ENCODE measurements at regions not wholly inside any gene's neighbourhood (a gene's known extent, or its start where the extent isn't known, plus 50 kb on each side); places are given as distances from the start of the nearest gene placed in this dataset.
A peak's percentile ranks its signal among the peaks of the same experiment; 100 is the strongest.

- no peak for DNase-seq
Observed at GRCh38 chr10:91335147-91335546, 75.0 kb upstream of the HECTD2 start.

DNA sequence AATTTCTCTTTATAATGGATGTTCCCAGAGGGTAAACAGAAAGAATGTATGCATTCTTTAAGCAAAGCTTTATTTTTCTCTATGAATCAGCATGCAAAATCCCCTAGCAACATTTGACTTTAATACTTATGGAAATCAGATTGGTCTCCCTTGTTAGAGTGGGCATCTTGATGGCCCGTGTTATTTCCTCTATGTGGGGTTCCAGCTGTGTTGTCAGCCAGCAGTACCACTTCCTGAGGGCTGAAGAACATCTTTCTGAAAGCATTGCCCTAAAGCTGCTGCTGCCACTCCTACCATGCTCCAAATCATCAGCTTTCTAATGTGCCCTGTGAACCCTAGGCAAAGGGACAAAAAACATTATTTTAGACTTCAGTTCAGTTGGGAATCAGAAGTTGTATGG, 70.4 kb upstream of the HECTD2 start:
- peak in 1 of 3 experiments; percentile 24 for DNase-seq

GRCh38 chr10:91340613-91341362, 69.4 kb upstream of the HECTD2 start:
- peak in 2 of 3 experiments; percentile 67 to 84 for DNase-seq

- DNase-seq: no peak
Observed at GRCh38 chr10:91341686-91342085, 68.5 kb upstream of the HECTD2 start.

DNA sequence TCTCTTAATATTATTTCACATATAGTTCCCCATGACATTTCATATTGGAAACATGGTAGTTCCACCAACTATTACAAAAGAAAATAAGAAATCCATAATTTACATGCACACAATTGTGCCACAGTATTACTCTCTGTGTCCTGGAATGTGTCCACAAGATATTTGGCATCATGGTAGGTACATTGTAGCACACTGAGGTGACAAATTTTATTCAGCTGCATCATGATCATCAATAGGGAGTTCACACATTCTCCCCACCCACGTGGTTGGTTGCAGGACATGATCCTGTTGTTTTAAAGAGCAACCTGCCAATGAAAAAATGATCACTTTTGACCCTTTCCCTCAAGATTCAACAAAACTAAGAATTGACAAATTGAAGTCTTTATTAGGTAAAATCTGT, 67.1 kb upstream of the HECTD2 start:
- no peak for DNase-seq

GRCh38 chr10:91344117-91344856, 65.9 kb upstream of the HECTD2 start:
- no peak for DNase-seq

- no peak for DNase-seq
Observed at GRCh38 chr10:91345716-91346115, 64.4 kb upstream of the HECTD2 start.

DNA sequence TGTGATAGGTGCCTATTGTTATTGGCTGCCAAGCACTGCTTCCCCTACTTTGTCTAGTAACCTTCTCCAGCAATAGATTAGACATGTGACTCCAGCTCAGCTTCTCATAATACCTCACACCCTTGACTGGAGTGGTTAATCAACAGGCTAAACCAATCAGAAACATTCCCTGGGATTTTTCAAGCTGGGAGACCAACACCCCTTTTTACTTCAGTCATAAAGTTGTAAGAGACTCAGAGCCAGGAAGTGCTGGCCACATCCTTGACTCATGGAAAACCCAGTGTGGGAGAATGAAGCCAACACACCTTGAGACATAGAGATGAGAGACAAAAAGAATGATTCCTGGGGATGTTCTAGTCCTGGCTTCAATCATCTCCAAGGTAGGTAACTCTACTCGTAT, 62.6 kb upstream of the HECTD2 start:
- no peak for DNase-seq

DNA sequence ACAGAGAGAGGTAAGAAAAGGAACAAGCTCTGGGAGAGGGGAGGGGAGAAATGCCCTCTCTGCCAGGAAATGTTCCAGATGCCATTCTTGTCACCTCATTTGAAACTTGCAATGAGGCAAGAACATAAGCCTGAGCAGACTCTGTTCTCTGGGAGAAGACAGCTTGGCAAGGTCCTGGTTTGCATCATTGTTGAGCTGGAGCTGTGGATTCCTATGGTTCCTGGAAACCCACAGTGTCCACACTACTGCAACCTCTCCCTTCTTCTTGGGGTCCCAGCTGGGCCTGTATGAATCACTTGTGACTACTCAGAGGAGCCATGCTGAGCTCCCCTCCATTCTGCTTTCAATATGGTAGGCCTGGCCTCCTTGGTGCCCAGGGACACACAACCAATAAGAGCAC, 60.8 kb upstream of the HECTD2 start:
- DNase-seq: no peak

DNA sequence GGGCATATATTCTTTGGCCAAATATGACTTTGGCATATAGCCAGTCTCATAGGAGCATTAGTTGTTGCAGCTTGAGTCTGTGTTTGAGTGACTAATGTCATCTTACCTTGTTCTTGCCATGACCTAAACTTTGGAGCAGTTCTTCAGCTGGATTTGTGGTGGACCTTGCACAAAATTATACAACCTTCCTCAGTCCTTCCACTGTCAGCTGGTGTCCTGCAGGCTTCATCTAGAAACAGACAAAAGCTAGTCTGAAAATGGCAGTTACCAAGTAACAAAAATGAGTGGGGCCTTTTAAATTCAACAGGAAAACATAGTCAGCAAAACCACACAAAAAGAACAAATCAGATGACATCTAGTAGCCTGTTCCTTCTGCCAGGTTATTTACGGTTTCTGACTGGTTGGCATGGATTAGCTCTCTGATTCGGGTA, 59.5 kb upstream of the HECTD2 start:
- DNase-seq: peak in 1 of 3 experiments; percentile 8

DNA sequence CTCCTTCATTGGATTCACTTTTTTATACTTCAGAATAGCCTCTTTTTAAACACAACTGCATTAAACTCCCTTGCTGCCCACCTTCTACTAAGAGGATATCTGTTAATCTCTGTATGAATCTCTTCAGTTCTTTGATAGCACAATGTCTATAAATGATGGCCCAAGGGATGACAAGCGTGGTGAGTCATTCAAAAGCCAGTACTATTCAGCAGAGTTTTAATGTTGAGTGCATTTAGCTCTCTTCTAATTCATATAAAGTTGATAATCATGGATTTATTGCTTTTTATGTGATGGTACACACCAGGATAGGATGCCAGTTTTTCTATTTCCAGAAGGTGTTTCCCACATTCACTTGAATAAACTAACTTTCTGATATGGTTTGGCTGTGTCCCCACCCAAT, 57.4 kb upstream of the HECTD2 start:
- no peak for DNase-seq

DNA sequence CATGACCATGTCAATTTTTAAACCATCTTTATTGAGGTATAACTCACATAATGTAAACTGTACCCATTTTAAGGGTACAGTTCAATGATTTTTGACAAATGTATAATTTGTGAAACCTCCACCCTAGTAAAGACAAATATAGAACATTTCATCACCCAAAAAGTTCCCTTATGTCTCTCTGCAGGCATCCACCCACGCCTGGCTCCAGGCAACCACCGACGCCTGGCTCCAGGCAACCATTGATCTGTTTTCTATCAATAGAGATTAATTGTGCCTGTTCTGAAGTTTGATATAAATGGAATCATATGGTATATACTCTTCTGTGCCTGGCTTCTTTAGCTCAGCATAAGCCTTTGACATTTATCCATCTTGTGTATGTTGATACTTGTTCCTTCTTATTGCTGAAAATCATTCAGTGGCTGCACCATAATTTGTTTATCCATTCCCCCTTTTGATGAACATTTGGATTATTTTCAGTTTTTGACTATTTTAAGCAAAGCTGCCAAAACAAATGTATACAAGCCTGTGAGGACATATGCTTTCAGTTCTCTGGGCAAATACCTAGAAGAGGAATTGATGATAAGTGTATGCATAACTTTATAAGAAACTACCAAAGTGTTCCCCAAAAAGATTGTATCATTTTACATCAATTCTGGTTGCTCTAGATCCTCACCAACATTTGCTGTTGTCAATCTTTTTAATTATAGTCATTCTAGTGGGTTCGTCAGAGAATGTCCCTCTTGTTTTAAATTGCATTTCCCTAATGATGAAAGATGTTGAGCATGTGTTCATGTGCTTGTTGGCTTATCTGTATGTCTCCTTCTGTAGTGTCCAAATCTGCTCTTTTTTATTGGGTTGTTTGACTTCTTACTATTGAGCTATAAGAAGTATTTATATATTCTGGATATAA, 55.7 kb upstream of the HECTD2 start:
- no peak for DNase-seq

DNA sequence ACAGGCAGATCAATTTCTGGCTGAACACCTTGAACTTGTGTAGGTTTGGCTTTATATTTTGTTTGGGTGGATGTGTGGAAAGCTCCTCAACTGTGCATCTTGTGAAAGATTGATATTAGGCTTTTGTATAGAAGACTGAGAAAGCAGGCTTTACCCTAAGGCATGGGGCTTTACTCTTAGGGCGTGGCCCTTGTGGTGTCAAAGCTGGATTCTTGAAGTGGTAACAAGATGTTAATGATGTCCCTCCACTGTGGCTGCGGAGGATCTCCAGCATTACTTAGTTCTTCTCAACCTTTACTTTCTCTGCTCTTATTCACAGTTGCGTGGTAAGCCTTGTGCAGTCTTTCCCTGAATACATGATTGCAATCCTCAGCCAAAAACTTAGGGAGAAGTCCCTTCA, 54.1 kb upstream of the HECTD2 start:
- DNase-seq: no peak

DNA sequence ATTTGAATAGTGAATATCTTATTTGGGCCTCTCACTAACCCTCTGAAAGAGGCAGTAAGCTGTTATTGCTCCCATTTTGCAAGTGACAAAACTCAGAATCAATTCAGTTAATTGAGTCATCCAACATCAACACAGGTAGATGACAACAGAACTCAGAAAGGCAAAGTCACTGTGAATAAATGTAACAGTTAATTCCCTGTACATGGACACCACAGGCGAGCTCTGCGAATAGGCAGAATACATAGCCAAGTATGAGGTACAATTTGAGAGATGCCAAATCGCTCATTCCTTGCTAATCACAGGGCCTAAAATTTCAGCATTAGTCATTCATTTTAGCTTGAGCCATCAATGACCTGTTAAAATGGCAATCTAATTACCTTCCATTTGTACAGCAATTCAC, 52.6 kb upstream of the HECTD2 start:
- peak in 1 of 3 experiments; percentile 34 for DNase-seq
